ENCODE measurements at regions not wholly inside any gene's neighbourhood (a gene's known extent, or its start where the extent isn't known, plus 50 kb on each side); places are given as distances from the start of the nearest gene placed in this dataset.

GRCh38 chr1:60281360-60281932, 207.9 kb upstream of the C1orf87 start (continued):
- TF ChIP-seq CBX3 (IDR thresholded peaks at IDR 0.05; ENCODE audit: low read depth) (peak; percentile 50; the same call in 1 of the 2 replicates), SRF (IDR thresholded peaks at IDR 0.05; ENCODE audit: low read depth) (no peak), POLR2AphosphoS5 (IDR thresholded peaks at IDR 0.05; ENCODE audit: low read depth, low read length) (no peak)

GRCh38 chr1:60280819-60281218, 207.2 kb upstream of the C1orf87 start:
- H2AFZ ChIP-seq (ENCODE audit: low read depth, low read length, poor library complexity, severe bottlenecking), result peak overlapping the region; percentile 91
- peaks cover 5 to 24% of the 10 kb centered on the region in 2 experiments; a peak in 3 of 4 replicates for H3K4me1 ChIP-seq (ENCODE audit: control insufficient read depth in 1 of 2, insufficient read depth in 2 of 2, low read length in 2 of 2)
- BruUV-seq (replicated peaks), result no TSS peak
- no peaks in the 10 kb centered on the region for H3K36me3 ChIP-seq (ENCODE audit: control insufficient read depth in 1 of 2, insufficient read depth in 2 of 2, low read length in 2 of 2)
- POLR2A ChIA-PET, result interaction anchor here (0.8 to 1.4 kb wide), 4 partner anchors 41 to 568 kb away, joined by 3 to 5 read pairs (median 3); no protein-coding TSS in a partner anchor
- CTCF ChIA-PET, result interaction anchor here (0.7 to 3.1 kb wide), 20 partner anchors 11 to 1308 kb away, joined by 3 to 58 read pairs (median 4); no protein-coding TSS in a partner anchor
- ATAC-seq (peak; percentile 39), DNase-seq (ENCODE audit: low read depth, low spot score) (no peak)
- H4K20me1 ChIP-seq (ENCODE audit: insufficient read depth), result no peaks in the 10 kb centered on the region
- H3K79me2 ChIP-seq (ENCODE audit: insufficient read depth, low read length), result no peaks in the 10 kb centered on the region
- RAD21 ChIA-PET (ENCODE audit: low non-redundant PET in 1 of 2, low total read pairs in 2 of 2, uncharacterized antibody in 2 of 2, unreplicated experiment in 2 of 2), result interaction anchor here (0.7 to 1.6 kb wide), 7 partner anchors 24 to 1863 kb away, joined by 3 to 15 read pairs (median 4); no protein-coding TSS in a partner anchor
- H3K9me3 ChIP-seq (ENCODE audit: control insufficient read depth in 1 of 2, insufficient read depth in 1 of 2, low read depth in 1 of 2, low read length in 2 of 2), result no peaks in the 10 kb centered on the region
- H3K9ac ChIP-seq (ENCODE audit: low read length), result no peak overlapping the region
- TF ChIP-seq ATF3 (IDR thresholded peaks at IDR 0.05) (no peak), TCF7L2 (IDR thresholded peaks at IDR 0.05; ENCODE audit: borderline replicate concordance, extremely low read depth, insufficient read depth, insufficient read length) (no peak), ELF1 (IDR thresholded peaks at IDR 0.05; ENCODE audit: borderline replicate concordance, low read depth) (no peak), FOSL1 (IDR thresholded peaks at IDR 0.05; ENCODE audit: low read depth) (no peak), SIN3A (IDR thresholded peaks at IDR 0.05; ENCODE audit: low read depth) (no peak), CEBPB (IDR thresholded peaks at IDR 0.05; ENCODE audit: low read depth) (no peak), SRF (IDR thresholded peaks at IDR 0.05; ENCODE audit: low read depth) (no peak), POLR2A (IDR thresholded peaks at IDR 0.05; ENCODE audit: borderline replicate concordance, extremely low read depth, insufficient read depth, insufficient read length) (no peak), ZNF274 (IDR thresholded peaks at IDR 0.05; ENCODE audit: low read depth, low read length) (no peak), SP1 (IDR thresholded peaks at IDR 0.05; ENCODE audit: low read depth) (no peak), CBX3 (IDR thresholded peaks at IDR 0.05; ENCODE audit: low read depth) (no peak), CTCF (IDR thresholded peaks at IDR 0.05 in 2 of 3, conservative IDR thresholded peaks at IDR 0.05 in 1 of 3; ENCODE audit: borderline replicate concordance in 1 of 3, insufficient read depth in 1 of 3, low read depth in 2 of 3, low read length in 2 of 3) (no peak), POLR2AphosphoS5 (IDR thresholded peaks at IDR 0.05; ENCODE audit: low read depth, low read length) (no peak), EGR1 (IDR thresholded peaks at IDR 0.05; ENCODE audit: low read depth) (no peak), YY1 (IDR thresholded peaks at IDR 0.05; ENCODE audit: extremely low read depth, insufficient replicate concordance, low read depth, low read length) (no peak), EZH2 (IDR thresholded peaks at IDR 0.05) (no peak), EZH2phosphoT487 (IDR thresholded peaks at IDR 0.05; ENCODE audit: borderline replicate concordance) (no peak)
- peak overlapping the region in 1 of 2 experiments; percentile 19; a peak in 1 of 4 replicates for H3K4me3 ChIP-seq (replicated peaks in 1 of 2; ENCODE audit: low read depth in 1 of 2, low read length in 2 of 2)
- intact Hi-C loops (cut with micrococcal nuclease), result loop anchor here (1.0 to 10.0 kb wide), 3 partner anchors 484 to 761 kb away; no protein-coding TSS in a partner anchor
- H3K9me2 ChIP-seq (ENCODE audit: insufficient read depth), result no peaks in the 10 kb centered on the region
- no peak overlapping the region for H3K27ac ChIP-seq (ENCODE audit: low read depth, low read length)
- no peaks in the 10 kb centered on the region for H3K27me3 ChIP-seq (ENCODE audit: insufficient read depth, low read length)
- peak overlapping the region; percentile 41 for H3K4me2 ChIP-seq (ENCODE audit: low read length)

Data from HCT116 (cell line).